Activated CD8-positive, alpha-beta memory T cell treated with anti-CD3 and anti-CD28 coated beads, Interleukin-2, amount 50 U/mL, for 24 hours (primary cell): ENCODE measurements at regions not wholly inside any gene's neighbourhood (a gene's known extent, or its start where the extent isn't known, plus 50 kb on each side); places are given as distances from the start of the nearest gene placed in this dataset.
"Not testable (repeated sequence)": the region's sequence is repeated elsewhere in the genome, so short reads cannot be mapped to it uniquely, and the experiment has no call there.

Source experiments
- DNase-seq: peaks from one replicate; pipeline ENCODE4 v3.0.0-alpha.2; 2020; ENCODE audit errors: extremely low read depth

DNA sequence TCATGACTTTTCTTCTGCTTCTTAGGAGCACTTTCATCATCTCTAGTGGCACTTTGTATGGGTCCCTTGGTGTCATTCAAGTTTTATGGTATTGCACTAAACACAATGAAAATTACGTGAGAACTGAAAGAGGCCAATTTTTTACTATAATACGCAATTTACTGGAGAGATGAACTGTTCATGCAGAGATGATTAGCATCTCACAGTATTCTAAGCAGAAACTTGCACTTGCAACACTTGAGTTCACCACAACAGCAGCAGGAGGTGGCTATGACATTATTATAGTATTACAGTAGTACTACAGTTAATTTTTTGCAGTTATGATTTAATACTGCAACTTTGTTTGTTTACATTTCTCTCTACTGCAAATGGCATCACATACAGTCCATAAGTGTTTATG lies 793.1 kb upstream of the CRIM1 start:
- no peak for DNase-seq

DNA sequence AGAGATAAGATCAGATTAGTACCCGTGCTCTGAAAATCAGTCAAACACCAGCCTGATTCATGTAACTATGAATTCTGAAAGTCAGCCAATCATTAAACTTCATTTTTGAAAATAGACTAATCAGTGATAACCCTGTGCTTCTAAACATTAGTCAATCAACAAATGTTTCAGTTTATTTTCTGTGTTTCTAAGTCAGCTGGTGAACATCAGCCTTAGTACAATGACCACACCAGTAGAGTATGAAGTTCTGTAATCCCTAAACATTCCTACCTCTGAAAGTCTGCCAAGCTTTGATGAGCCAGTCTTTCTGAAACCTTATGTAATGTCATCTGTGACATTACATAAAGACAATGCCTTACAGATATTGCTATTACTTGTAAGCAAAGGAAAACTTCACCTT lies 807.4 kb upstream of the CRIM1 start:
- DNase-seq: no peak

DNA sequence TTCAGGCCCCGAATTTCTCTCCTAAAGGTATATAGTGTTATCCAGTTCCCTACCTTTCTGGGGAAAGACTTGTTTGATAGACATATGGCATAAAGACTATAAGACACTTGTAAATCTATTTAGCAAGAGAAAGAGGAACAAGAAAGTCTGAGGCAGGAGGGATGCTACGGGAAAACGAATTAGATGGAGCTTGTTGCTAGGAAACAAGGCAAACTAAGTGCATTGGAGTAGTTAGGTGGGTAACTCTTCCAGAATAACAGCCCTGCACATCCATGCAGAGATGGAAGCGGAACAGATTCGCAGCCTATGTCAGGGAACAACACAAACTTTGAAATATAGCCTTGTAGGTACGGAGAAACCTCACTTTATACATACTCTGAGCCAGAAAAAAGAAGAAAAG lies 810.3 kb upstream of the CRIM1 start:
- DNase-seq: no peak

DNA sequence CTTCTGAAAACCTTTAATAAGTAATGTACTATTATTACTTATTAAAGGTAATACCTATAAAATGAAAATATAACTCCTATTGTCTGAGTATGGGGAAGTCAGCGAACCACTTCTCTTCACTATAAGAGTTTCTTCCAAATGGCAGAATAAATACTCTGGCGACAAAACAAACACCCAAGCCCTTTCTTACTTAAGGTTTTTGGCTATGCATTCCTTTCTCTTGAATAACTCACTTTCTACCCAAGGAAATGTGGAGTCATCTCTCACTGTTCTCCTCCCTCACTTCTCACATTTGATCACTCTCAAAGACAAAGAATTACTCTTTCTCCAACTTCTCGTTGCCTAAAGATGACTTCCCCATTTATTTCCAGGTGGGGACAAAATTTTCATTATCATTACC lies 816.8 kb upstream of the CRIM1 start:
- DNase-seq: no peak

DNA sequence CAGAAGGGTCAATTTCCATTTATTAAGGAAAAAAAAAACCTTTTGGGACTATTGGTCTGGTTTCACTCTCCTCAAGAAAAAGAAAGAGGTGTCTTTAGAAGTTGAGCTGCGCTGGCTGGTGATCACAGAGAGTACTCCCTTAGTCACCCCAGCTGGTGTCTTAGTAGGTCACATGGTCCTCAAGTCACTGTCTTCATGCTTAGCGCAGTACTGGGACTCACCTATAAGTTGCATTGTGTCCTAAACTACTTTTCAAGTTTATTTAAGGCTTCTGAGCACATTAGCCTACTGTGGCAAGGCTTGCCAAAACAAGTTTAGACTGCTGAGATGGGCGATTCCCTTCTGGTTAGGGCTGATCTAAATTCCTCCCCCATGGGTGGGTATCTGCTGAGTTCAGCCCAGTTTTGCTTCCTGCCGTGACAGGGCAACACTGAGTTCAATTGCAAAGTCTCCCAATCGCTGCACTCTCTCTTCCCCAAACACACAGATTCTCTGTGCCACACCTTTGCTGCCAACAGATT lies 824.9 kb upstream of the CRIM1 start:
- DNase-seq: no peak

DNA sequence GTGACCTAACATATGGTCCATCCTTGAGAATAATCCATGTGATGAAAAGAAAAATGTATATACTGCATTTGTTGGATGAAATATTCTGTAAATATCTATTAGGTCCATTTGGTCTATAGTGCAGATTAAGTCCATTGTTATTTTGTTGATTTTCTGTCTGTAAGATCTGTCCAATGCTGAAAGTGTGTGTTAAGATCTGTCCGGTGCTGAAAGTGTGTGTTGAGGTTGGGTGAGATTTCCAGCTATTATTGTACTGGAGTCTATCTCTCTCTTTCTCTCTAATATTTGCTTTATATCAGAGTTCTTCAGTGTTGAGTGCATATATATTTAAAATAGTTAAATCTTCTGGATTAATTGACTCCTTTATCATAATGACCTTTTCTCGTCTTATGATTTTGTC lies 828.8 kb upstream of the CRIM1 start:
- DNase-seq: no peak

DNA sequence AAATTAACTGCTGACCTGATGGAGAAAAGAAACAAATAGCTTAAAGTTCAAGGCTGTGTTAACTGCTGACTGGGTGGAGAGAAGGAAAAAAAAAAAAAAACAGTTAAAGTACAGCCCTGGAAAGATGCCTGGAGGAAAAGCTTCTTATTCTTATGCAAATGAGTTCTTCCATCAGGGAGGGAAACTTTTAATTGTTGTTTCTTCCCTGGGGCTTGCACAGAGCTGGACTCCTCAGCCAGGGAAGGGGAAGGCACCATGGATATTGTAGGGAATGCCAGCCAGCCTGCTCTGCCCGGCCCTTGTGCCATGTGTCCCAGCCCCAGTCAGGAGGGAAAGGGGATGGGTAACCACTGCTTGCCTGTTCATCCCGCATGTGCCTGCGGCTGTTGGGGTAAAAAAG lies 833.1 kb upstream of the CRIM1 start:
- no peak for DNase-seq

DNA sequence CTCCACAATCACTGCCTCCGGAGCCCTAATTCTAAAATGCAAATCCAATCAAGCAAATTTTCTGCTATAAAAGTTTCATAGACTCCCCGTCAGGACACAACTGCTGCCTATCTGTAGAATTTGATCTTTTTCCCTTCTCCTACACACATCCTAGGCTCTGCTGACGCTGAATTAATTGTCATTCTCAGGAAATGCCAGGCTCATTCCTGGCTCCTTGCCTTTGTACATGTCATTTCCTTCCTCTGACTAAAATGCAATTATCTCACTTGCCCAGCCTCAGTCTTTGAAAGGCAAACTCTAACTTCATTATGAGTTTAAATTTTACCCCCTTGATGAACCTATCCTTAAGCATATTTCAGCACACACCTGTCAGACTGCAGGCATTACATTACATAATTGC lies 844.9 kb upstream of the CRIM1 start:
- DNase-seq: no peak

DNA sequence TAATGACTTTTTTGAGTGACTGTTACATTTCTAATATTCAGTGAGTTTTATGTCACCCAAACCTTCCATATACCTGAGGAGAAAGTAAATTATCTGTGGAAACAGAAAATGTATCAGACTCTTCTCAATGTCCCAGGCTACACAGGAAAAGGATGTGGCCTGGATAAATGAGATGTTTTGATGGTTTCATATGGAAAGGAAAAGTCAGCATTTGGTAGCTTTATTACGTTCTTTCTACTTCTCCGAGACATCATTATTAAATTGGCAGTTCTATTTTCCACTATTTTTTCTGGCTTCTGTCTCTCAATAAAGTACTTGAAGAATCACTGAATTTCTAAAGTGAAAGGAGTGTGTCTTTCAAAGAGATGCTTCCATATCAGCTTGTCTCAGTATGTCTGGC lies 847.0 kb upstream of the CRIM1 start:
- DNase-seq: no peak

DNA sequence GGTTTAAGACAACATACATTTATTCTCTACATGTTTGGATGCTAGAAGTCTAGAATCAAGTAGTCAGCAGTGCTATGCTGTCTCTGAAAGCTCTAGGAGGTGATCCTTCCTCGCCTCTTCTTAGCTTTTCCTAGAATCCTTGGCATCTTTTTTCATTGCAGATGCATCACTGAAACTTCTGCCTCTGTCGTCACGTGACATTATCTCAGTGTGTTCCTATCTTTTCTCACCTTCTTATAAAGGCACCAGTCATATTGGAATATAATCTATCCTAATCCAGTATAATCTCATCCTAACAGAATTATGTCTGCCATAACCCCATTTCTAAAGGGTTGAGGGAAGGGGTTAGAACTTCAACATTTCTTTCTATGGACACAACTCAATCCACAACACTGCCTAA lies 851.2 kb upstream of the CRIM1 start:
- DNase-seq: no peak

DNA sequence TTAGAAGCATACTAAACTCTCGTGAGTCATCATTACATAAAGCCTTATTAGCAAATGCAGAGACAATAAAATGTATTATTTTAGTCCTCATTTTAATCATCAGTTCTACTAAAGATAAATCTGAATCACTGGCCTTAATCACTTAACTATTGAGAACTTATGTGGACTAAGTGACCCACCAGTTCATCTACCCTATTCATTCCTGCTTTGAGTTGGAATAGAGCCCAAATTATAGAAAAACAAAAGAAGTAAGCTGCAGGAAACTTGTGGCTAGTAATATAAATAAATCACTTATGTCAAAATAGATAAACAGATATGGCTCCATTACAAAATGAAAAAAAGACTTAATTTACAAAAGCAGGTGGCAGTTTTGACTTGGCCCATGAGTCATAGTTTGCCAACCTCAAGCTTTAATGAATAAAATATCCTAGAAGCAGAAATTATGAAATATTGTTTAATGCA lies 851.8 kb upstream of the CRIM1 start:
- no peak for DNase-seq

DNA sequence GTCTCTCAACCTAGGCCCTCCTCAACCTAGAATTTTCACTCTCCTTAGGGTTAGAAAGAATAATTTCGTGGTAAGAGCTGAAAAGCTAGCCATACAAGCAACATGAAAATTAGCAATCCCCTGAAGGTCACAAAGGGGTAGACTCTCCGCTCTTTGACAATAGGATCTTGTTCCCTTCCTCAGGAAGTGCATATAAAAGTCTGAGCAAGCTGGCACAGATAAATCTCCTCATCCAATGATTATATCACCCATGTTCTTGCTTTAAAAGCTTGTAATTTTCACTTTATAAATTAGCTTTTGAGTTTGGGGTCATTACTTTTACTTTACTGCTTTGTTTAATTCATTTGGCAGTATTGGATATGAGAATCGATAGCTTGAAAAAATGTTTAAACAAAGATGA lies 852.3 kb upstream of the CRIM1 start:
- DNase-seq: no peak

DNA sequence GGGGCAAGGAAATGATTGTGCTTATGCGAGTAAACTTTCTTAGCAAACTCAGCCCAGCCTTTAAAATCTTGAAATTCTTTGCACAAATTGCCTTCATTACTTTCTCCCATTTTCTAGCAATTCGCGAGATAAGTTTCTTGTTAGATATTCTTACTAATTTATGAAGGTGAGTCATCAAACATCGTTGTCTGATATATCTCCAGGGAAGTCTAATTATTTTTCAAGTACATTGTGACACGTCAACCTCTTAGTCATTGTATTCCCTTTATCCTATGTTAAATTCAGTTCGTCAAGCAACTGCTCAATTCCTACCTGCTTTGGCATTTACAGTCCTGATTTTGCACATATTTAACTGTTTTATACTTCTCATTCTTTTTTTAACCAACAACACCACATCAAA lies 854.5 kb upstream of the CRIM1 start:
- no peak for DNase-seq

DNA sequence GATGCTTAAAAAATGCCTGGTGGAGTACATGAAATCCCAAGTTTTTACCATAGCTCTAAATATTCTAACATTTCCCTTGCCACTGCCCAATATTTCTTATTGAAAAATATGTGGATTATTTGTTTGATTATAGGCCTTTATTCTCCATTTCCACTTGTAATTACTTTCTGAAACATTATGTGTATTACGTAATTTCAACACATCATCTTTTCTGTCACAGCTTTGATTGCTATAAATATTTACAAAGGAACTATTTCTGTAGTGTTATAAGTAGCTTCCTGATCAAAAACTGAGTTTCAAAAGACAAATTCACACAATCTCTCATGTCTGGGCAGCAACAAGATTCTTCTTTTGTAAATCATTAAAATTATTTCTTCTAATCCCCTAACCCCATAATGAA lies 859.6 kb upstream of the CRIM1 start:
- DNase-seq: no peak

DNA sequence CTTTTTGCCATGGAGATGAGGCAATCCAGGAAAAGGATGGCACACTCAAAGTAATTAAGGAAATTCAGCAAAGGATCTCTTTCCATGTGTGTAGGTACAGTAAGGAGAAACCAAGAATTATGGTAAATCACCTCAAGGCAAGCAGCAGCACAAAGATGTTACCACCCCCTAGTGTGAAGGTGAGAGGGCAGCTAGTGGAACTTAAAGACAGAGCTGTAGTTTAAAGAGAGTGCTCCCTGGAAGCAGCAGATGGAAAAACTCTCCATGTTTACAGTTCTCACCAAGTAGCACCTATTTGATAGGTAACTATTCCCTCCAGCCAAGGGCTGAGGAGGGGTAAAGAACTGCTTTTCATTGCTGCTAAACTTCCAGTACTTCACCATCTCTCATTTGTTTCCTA lies 860.4 kb upstream of the CRIM1 start:
- no peak for DNase-seq

DNA sequence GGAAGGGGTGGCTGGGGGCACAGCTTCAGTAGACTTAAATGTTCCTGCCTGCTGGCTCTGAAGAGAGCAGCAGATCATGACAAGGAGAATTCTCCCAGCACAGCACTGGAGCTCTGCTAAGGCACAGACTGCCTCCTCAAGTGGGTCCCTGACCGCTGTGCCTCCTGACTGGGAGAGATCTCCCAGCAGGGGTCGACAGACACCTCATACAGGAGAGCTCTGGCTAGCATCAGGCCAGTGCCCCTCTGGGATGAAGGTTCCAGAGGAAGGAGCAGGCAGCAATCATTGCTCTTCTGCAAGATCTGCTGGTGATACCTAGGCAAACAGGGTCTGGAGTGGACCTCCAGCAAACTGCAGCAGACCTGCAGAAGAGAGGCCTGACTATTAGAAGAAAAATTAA lies 877.5 kb upstream of the CRIM1 start:
- not testable (repeated sequence) for DNase-seq

DNA sequence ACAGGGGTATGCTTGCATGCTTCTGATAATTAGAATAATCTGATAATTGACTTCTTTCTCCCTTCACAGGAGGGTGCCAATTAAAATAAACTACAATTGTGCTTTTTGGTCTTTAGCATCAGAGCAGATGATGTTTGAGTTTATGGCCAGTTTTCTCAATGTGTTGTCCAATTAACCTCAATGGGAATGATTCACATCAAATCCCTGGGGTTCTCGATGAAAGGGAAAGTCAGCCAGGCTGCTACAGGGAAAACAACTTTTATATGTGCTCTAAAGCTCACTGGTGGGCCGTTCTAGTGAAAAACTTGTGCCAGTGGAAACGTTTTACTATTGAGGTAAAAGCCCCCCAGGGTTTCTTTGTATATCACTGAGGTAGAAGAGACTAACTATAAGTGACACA lies 887.3 kb upstream of the CRIM1 start:
- DNase-seq: no peak

DNA sequence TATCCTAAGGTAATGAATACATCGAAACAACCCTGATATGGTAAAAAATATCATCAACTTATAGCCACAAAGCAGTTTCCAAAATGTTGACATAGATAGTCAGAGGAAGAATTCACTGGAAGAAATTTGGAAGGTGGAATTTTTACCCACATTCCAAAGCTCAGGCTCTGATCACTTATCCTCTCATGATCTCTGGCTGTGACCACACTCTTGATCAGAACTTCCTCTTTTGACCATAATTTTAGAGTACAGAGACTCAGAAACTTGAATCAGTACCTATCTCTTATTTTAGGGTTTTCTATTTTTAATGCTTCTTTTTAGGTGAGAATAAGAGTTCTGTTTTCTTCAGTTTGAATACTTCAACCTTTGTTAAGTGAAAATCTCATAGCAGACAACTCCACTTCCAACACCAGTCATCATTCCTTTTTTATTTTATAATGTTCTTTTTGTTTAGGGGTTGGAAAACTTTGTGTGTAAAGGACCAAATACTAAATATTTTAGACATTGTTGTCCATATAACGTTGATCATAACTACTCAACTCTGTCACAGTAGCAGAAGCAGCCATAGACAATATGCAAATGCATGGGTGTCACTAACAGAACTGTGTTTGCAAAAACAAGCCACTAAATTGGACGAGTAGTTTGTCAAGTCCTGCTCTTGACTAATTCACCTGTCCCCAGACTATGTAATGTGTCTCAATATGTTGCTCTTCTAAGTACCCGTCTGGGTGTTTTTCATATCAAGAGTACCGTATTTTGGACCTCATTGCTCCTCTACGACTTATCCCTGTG lies 891.6 kb upstream of the CRIM1 start:
- no peak for DNase-seq

DNA sequence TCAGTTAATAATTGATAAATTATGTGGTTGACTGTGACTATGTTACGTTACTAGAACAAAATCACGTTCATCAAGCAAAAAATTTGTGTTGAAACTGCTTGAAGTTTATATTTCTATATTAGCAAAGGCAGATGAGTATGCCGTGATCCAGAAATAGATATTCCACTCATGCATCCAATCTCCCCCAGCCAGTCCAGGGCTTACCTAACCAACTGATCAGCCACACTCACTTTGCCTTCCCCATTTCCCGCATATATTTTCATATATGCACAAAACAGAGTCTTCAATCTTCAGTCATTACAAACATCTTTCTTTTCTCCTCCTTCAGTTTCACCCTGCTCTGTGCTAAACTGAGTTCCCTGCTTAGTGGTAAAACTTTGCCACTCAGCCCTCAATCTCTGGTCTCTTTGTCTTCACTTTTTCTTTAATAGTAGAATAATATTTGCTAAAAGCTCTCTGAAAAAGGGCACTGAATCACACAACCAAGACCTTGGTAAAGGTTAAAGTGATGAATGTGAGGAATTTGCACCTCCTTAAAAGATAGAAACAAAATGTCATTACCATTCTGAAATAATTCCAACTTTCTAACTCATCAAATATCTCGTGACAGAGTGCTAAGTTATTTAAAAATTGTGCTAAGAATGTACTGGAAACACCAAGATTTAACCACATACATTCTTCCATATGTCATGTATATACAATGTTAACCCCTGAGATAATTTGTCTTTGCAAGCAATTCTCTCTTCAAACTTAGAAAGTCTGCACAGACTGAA lies 893.2 kb upstream of the CRIM1 start:
- DNase-seq: no peak

DNA sequence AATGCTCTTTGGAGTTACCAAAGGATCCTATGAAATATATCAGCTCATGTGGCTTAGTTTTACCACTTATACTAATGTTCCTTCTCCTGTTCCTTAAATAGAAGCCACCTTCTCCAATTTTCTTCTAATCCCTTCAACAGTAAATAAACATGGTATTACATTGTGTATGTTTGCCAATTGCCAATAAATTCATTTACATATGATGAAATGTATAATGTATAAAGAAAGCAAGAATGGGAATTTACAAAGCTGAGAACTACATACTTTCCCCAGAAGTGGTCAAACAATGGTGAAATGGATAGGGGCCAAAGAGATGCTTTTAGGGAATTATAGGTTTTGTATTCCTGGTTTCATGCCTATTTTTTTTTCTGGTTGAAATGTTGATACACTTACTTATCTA lies 894.2 kb upstream of the CRIM1 start:
- no peak for DNase-seq

DNA sequence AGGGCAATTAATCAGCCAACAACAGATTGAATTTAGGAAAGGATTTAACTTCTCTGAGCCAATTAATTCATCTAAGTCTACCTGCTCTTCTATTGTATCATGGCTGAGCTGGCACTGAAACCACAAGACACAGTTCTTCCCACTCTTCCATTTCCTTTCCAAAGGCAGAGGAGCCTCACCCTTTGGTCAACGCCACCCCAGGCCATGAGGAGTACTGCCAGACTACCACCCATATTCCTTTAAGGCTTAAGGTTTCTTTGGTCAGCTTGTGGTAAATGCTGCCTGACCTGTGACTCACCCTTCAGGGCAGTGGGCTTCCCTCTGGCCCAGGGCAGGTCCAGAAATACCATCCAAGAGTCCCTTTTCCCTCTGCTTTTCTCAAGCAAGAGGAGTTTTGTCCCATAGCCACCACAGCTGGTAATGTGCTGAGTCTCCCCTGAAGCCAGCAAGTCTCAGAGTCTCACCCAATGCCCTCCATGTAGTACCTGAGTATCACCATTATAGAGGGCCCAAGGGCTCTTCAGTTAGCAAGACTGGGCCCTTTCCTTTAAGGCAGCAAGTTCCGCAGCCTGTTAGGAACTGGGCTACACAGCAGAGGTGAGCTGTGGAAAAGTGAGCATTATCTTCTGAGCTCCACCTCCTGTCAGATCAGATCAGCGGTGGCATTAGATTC lies 900.5 kb upstream of the CRIM1 start:
- DNase-seq: no peak

DNA sequence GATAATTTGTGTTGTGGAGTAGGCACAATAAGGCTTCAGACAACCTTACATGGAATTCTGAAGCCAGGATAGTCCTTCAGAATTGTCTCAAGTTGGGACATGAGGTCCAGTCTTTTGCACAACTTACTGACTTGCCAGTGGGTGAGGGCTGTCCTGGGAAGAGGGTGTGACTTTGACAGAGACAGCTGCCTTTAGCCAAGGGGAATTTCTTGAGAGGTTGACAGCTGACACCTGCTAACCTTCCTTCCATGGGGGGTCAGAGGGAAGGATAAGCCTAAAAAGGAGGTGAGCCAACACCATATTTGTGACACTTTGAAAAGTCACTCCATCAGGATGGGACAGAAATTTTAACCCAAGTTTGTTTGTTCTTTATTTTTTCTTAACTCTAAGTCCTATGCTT lies 907.8 kb upstream of the CRIM1 start:
- DNase-seq: no peak

DNA sequence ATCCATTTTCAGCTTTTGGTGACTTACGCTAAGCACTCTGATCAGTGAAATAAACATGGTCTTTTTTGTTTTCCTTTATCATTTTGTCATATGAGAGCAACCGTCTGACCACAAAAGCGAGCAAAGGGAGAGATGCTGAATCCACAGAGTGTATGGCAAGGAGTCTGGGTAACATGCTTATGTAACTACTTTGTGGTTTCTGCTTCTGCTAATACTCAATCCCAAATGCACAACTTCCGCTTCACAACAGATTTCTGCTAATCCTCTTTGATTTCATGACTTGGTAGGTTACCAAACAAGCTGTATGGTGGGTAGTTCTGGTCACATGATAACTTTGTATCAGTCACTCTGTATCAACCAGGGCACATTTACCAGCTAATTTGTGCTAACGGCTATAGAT lies 908.4 kb upstream of the CRIM1 start:
- no peak for DNase-seq
